IMR-90 (cell line): ENCODE measurements at regions not wholly inside any gene's neighbourhood (a gene's known extent, or its start where the extent isn't known, plus 50 kb on each side); places are given as distances from the start of the nearest gene placed in this dataset.

Source experiments
- ATAC-seq: fragments of 200-7000 bp; cut with Tn5 transposase; 2 replicates; pipeline ENCODE4 v1.9.1; 2020; ENCODE audit warnings: low read depth, mild to moderate bottlenecking, moderate library complexity
- BruUV-seq: library from RNA; stranded (reverse); fragments of 400-500 nt; replicated peaks from 2 replicates; lab custom pipeline; 2021; lab: Mats Ljungman, UMichigan
- CTCF ChIA-PET: fragments of 300-600 bp; formaldehyde crosslinking; extraction: SDS; loops from one replicate; lab custom pipeline; 2021; ENCODE audit warnings: antibody characterized with exemption; lab: Yijun Ruan, JAX
- POLR2A ChIA-PET: fragments of 300-600 bp; sonication (Branson Sonifier 250); formaldehyde crosslinking; loops from one replicate; lab custom pipeline; 2022; ENCODE audit warnings: antibody characterized with exemption; ENCODE audit not compliant: unreplicated experiment; lab: Charles Lee
- DNase-seq: peaks from one replicate; pipeline ENCODE4 v3.0.0; 2013
- H2AFZ ChIP-seq: replicated peaks from 2 replicates; pipeline ENCODE3; 2013; ENCODE audit warnings: low read length, mild to moderate bottlenecking; ENCODE audit not compliant: poor library complexity
- H2AK5ac ChIP-seq: 2 replicates; pipeline ENCODE4 v1.6.1; 2013; ENCODE audit warnings: low read depth, low read length, inconsistent platforms
- H2AK9ac ChIP-seq: replicated peaks from 2 replicates; pipeline ENCODE3; 2013; ENCODE audit warnings: mild to moderate bottlenecking, low read depth, low read length, moderate library complexity; ENCODE audit not compliant: poor library complexity
- H2BK120ac ChIP-seq: 2 replicates; pipeline ENCODE4 v1.6.1; 2013; ENCODE audit warnings: low read depth, low read length, inconsistent platforms
- H2BK15ac ChIP-seq: 3 replicates; pipeline ENCODE4 v1.6.1; 2013; ENCODE audit warnings: low read depth, low read length, inconsistent platforms
- H2BK20ac ChIP-seq: 2 replicates; pipeline ENCODE4 v1.6.1; 2013; ENCODE audit warnings: low read depth, mild to moderate bottlenecking, inconsistent platforms, low read length, moderate library complexity
- H2BK5ac ChIP-seq: 2 replicates; pipeline ENCODE4 v1.6.1; 2013; ENCODE audit warnings: mild to moderate bottlenecking, low read depth, low read length, inconsistent platforms; ENCODE audit not compliant: poor library complexity, severe bottlenecking
- H3K14ac ChIP-seq: replicated peaks from 2 replicates; pipeline ENCODE4 v1.6.1; 2013; ENCODE audit warnings: low read depth, low read length, inconsistent platforms
- H3K18ac ChIP-seq: 2 replicates; pipeline ENCODE4 v1.6.1; 2013; ENCODE audit warnings: low read depth, low read length, control low read depth
- H3K23ac ChIP-seq: 2 replicates; pipeline ENCODE4 v1.6.1; 2013; ENCODE audit warnings: low read depth, low read length, inconsistent platforms
- H3K27ac ChIP-seq: 2 replicates; pipeline ENCODE4 v1.5.1; 2013; ENCODE audit warnings: mild to moderate bottlenecking, control low read depth, low read length; ENCODE audit not compliant: insufficient read depth
- H3K27me3 ChIP-seq: 2 replicates; pipeline ENCODE4 v1.6.1; 2013; ENCODE audit warnings: low read length; ENCODE audit not compliant: control insufficient read depth, insufficient read depth
- H3K36me3 ChIP-seq: 2 replicates; pipeline ENCODE4 v1.6.1; 2013; ENCODE audit warnings: low read length, mixed read lengths; ENCODE audit not compliant: control insufficient read depth, insufficient read depth
- H3K4ac ChIP-seq: 2 replicates; pipeline ENCODE4 v1.6.1; 2013; ENCODE audit warnings: low read depth, low read length, inconsistent platforms
- H3K4me1 ChIP-seq: 2 replicates; pipeline ENCODE4 v1.6.1; 2013; ENCODE audit warnings: low read length, mixed read lengths; ENCODE audit not compliant: control insufficient read depth, insufficient read depth
- H3K4me2 ChIP-seq: 2 replicates; pipeline ENCODE4 v1.6.1; 2013; ENCODE audit warnings: low read depth, mild to moderate bottlenecking, control low read depth, low read length, moderate library complexity
- H3K4me3 ChIP-seq: 2 replicates; pipeline ENCODE4 v1.5.1; 2013; ENCODE audit warnings: low read depth, mild to moderate bottlenecking, control low read depth, low read length, moderate library complexity; ENCODE audit not compliant: insufficient read depth
- H3K56ac ChIP-seq: 2 replicates; pipeline ENCODE4 v1.6.1; 2013; ENCODE audit warnings: low read length, inconsistent platforms; ENCODE audit not compliant: insufficient read depth; ENCODE audit errors: extremely low read depth
- H3K79me1 ChIP-seq, 2 experiments: 2 replicates each; pipeline ENCODE4 v1.6.1; 2013; ENCODE audit warnings: low read length in 2 of 2, inconsistent platforms in 1 of 2, low read depth in 1 of 2
- H3K9ac ChIP-seq: 2 replicates; pipeline ENCODE4 v1.6.1; 2013; ENCODE audit warnings: low read depth, low read length, control low read depth
- H3K9me1 ChIP-seq: 2 replicates; pipeline ENCODE4 v1.6.1; 2013; ENCODE audit warnings: low read length, inconsistent platforms; ENCODE audit not compliant: insufficient read depth
- H3K9me3 ChIP-seq: 2 replicates; pipeline ENCODE4 v1.6.1; 2013; ENCODE audit warnings: low read length; ENCODE audit not compliant: control insufficient read depth, insufficient read depth
- H4K20me1 ChIP-seq: 2 replicates; pipeline ENCODE4 v1.6.1; 2013; ENCODE audit warnings: low read length, inconsistent platforms; ENCODE audit not compliant: insufficient read depth
- H4K5ac ChIP-seq: 2 replicates; pipeline ENCODE4 v1.6.1; 2013; ENCODE audit warnings: mild to moderate bottlenecking, low read depth, low read length, control low read depth
- H4K8ac ChIP-seq, 2 experiments: 2 replicates each; pipeline ENCODE4 v1.6.1; 2013; ENCODE audit warnings: low read depth in 2 of 2, low read length in 2 of 2, control low read depth in 1 of 2, inconsistent platforms in 1 of 2
- H4K91ac ChIP-seq: 2 replicates; pipeline ENCODE4 v1.6.1; 2013; ENCODE audit warnings: low read depth, low read length, inconsistent platforms; ENCODE audit not compliant: insufficient read depth
- BHLHE40 ChIP-seq: fragments of 150-350 bp; IDR thresholded peaks from 2 replicates; pipeline ENCODE4 v1.6.1; 2016; ENCODE audit warnings: mild to moderate bottlenecking, low read depth, low read length
- CHD1 ChIP-seq: IDR thresholded peaks from 2 replicates; pipeline ENCODE4 v1.6.1; 2012; ENCODE audit warnings: low read depth, low read length, improper control_type of control experiment
- FOS ChIP-seq: fragments of 150-350 bp; IDR thresholded peaks from 2 replicates; pipeline ENCODE4 v1.6.1; 2016; ENCODE audit warnings: low read depth, low read length
- MAFK ChIP-seq: IDR thresholded peaks from 2 replicates; pipeline ENCODE4 v1.6.1; 2012; ENCODE audit warnings: low read depth, low read length, improper control_type of control experiment
- MAZ ChIP-seq: IDR thresholded peaks from 2 replicates; pipeline ENCODE4 v1.6.1; 2012; ENCODE audit warnings: low read depth, mild to moderate bottlenecking, low read length, improper control_type of control experiment, moderate library complexity, borderline replicate concordance
- MXI1 ChIP-seq: IDR thresholded peaks from 2 replicates; pipeline ENCODE4 v1.6.1; 2012; ENCODE audit warnings: low read depth, mild to moderate bottlenecking, low read length, moderate library complexity, borderline replicate concordance
- NFE2L2 ChIP-seq: fragments of 150-350 bp; IDR thresholded peaks from 2 replicates; pipeline ENCODE4 v1.6.1; 2016; ENCODE audit warnings: low read depth, mild to moderate bottlenecking, low read length
- POLR2A ChIP-seq: IDR thresholded peaks from 2 replicates; pipeline ENCODE4 v1.6.1; 2012; ENCODE audit warnings: mild to moderate bottlenecking, low read depth, low read length
- RAD21 ChIP-seq: IDR thresholded peaks from 2 replicates; pipeline ENCODE4 v1.6.1; 2012; ENCODE audit warnings: low read length, improper control_type of control experiment
- RCOR1 ChIP-seq: IDR thresholded peaks from 2 replicates; pipeline ENCODE4 v1.6.1; 2012; ENCODE audit warnings: mild to moderate bottlenecking, low read length, improper control_type of control experiment; ENCODE audit not compliant: insufficient replicate concordance
- RFX5 ChIP-seq: IDR thresholded peaks from 2 replicates; pipeline ENCODE4 v1.8.0; 2012; ENCODE audit warnings: low read depth, mild to moderate bottlenecking, low read length, moderate library complexity
- SMC3 ChIP-seq: fragments of 150-350 bp; IDR thresholded peaks from 2 replicates; pipeline ENCODE4 v1.6.1; 2016; ENCODE audit warnings: low read depth, mild to moderate bottlenecking, antibody characterized with exemption, low read length, moderate library complexity
- WGBS, 2 experiments: methylation state at CpG; one replicate each; pipeline versions ENCODE4 v1.1.5 to v1.1.7; 2013; ENCODE audit warnings: missing lambda C conversion rate in 2 of 2; ENCODE audit not compliant: insufficient read length in 1 of 2; ENCODE audit errors: extremely low coverage in 2 of 2; 5-methylcytosine and 5-hydroxymethylcytosine counted together
- dilution Hi-C: fragments of 300-500 bp; cut with HindIII; formaldehyde crosslinking; loops from one replicate; pipeline ENCODE4 v1.14.3; 2018; ENCODE audit warnings: low sequenced_read_pairs; ENCODE audit not compliant: unreplicated experiment
- in situ Hi-C: fragments of 300-500 bp; cut with MboI; formaldehyde crosslinking; loops from 3 replicates; pipeline ENCODE4 v1.14.3; 2019; ENCODE audit warnings: low sequenced_read_pairs, inconsistent platforms, mixed read lengths
- intact Hi-C: fragments of 100-400 bp; cut with micrococcal nuclease; formaldehyde crosslinking; loops from 2 replicates; pipeline ENCODE4 v1.10.0; 2022
- TF ChIP-seq, protein P1 (sequence below): fragments of 150-350 bp; IDR thresholded peaks from 2 replicates; pipeline ENCODE4 v1.6.1; 2016; ENCODE audit warnings: low read depth, mild to moderate bottlenecking, low read length, moderate library complexity, borderline replicate concordance
- TF ChIP-seq, protein P2 (sequence below): conservative IDR thresholded peaks from 2 replicates; pipeline ENCODE4 v1.5.1; 2012; ENCODE audit warnings: mild to moderate bottlenecking, low read depth, low read length, improper control_type of control experiment

DNA sequence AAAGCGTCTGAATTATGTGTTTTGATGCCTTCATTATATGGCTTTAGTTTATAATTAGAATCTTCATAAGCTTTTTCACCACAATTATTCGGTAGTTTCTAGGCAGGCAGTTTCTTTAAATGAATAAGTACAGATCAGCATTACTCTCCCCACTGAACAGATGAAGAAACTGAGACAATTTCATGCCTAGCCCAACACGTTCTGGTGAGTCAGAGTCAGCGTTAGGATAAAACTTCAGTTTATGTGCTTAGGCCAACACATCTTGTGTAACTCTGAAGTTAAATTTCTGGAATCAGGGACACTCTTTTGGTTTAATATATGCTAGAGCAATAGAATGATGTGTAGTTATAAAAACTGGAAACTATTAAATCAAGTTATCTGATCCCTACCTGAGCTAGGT, 186.7 kb upstream of the ELL2 start:
- intact Hi-C loops (loop anchor here (5.0 to 10.0 kb wide), 2 partner anchors 189 to 294 kb away; no protein-coding TSS in a partner anchor), in situ Hi-C loops (no loop called here), dilution Hi-C loops (no loop called here)
- Histone ChIP-seq H3K36me3 (no peaks in the 10 kb centered on the region), H2AK5ac (peak overlapping the region; percentile 88), H2BK20ac (peak overlapping the region; percentile 71; the same call in 1 of the 2 replicates), H3K9ac (no peak overlapping the region), H4K20me1 (no peaks in the 10 kb centered on the region), H2AK9ac (no peak overlapping the region), H2BK120ac (peak overlapping the region; percentile 62; the same call in 1 of the 2 replicates), H3K79me1 (no peaks in the 10 kb centered on the region; a peak in 1 of 4 replicates), H3K4me1 (peaks cover 24% of the 10 kb centered on the region), H3K23ac (no peak overlapping the region), H3K9me1 (peaks cover 19% of the 10 kb centered on the region), H3K27me3 (no peaks in the 10 kb centered on the region), H2AFZ (no peak overlapping the region), H3K4me3 (no peak overlapping the region), H3K4ac (peak overlapping the region; percentile 70; the same call in 1 of the 2 replicates), H4K5ac (no peak overlapping the region), H4K91ac (peak overlapping the region; percentile 70), H3K56ac (no peak overlapping the region), H3K4me2 (no peak overlapping the region), H4K8ac (peak overlapping the region in 1 of 2 experiments; percentile 33; a peak in 1 of 4 replicates), H2BK15ac (peak overlapping the region; percentile 88; the same call in 2 of the 3 replicates), H3K27ac (no peak overlapping the region), H3K9me3 (no peaks in the 10 kb centered on the region), H2BK5ac (no peak overlapping the region), H3K18ac (peak overlapping the region; percentile 46; the same call in 1 of the 2 replicates), H3K14ac (0 out of 2 replicates have a peak overlapping the region, but pooled peaks have one; percentile 77)
- BruUV-seq = no TSS peak
- TF ChIP-seq MAZ (no peak), FOS (no peak), BHLHE40 (no peak), MAFK (no peak), RAD21 (no peak), MXI1 (no peak), SMC3 (no peak), RFX5 (no peak), NFE2L2 (no peak), RCOR1 (no peak), POLR2A (no peak), CHD1 (no peak)
- TF ChIP-seq, protein P1, sequence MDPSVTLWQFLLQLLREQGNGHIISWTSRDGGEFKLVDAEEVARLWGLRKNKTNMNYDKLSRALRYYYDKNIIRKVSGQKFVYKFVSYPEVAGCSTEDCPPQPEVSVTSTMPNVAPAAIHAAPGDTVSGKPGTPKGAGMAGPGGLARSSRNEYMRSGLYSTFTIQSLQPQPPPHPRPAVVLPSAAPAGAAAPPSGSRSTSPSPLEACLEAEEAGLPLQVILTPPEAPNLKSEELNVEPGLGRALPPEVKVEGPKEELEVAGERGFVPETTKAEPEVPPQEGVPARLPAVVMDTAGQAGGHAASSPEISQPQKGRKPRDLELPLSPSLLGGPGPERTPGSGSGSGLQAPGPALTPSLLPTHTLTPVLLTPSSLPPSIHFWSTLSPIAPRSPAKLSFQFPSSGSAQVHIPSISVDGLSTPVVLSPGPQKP = no peak
- TF ChIP-seq, protein P2, sequence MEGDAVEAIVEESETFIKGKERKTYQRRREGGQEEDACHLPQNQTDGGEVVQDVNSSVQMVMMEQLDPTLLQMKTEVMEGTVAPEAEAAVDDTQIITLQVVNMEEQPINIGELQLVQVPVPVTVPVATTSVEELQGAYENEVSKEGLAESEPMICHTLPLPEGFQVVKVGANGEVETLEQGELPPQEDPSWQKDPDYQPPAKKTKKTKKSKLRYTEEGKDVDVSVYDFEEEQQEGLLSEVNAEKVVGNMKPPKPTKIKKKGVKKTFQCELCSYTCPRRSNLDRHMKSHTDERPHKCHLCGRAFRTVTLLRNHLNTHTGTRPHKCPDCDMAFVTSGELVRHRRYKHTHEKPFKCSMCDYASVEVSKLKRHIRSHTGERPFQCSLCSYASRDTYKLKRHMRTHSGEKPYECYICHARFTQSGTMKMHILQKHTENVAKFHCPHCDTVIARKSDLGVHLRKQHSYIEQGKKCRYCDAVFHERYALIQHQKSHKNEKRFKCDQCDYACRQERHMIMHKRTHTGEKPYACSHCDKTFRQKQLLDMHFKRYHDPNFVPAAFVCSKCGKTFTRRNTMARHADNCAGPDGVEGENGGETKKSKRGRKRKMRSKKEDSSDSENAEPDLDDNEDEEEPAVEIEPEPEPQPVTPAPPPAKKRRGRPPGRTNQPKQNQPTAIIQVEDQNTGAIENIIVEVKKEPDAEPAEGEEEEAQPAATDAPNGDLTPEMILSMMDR = no peak
- POLR2A ChIA-PET = interaction anchor here (0.7 kb wide), 1 partner anchor 213 kb away, joined by 3 read pairs; no protein-coding TSS in a partner anchor
- DNase-seq = no peak
- CTCF ChIA-PET = no interaction called here
- WGBS, 2 experiments = no CpG with 5 or more reads among the region's 4 CpGs
- ATAC-seq = no peak
